CD4-positive, alpha-beta T cell (primary cell): ENCODE measurements at regions not wholly inside any gene's neighbourhood (a gene's known extent, or its start where the extent isn't known, plus 50 kb on each side); places are given as distances from the start of the nearest gene placed in this dataset.

Experiments
- ATAC-seq: fragments of 200-7000 bp; cut with Tn5 transposase; one replicate; pipeline ENCODE4 v1.10.0; 2022; ENCODE audit warnings: mild to moderate bottlenecking; ENCODE audit not compliant: poor library complexity
- CTCF ChIA-PET: fragments of 350-600 bp; sonication (Branson Sonifier 250); formaldehyde crosslinking; loops from one replicate; lab custom pipeline; 2021; ENCODE audit warnings: antibody characterized with exemption, inconsistent platforms; lab: Charles Lee
- POLR2A ChIA-PET: fragments of 350-600 bp; sonication (Branson Sonifier 250); formaldehyde crosslinking; loops from one replicate; lab custom pipeline; 2021; ENCODE audit warnings: antibody characterized with exemption, inconsistent platforms; lab: Charles Lee
- DNase-seq, 14 experiments: peaks; one replicate each; pipeline ENCODE4 v3.0.0-alpha.2; 2013 to 2020; ENCODE audit warnings: mixed read lengths in 2 of 14
- H3K27ac ChIP-seq, 2 donors: one replicate each; pipeline versions ENCODE4 v1.5.1 to v1.7.0; 2013; ENCODE audit warnings: low read length in 2 of 2, low read depth in 1 of 2, mild to moderate bottlenecking in 1 of 2
- H3K27me3 ChIP-seq, 2 experiments: 1 replicate in 1 of 2; 2 replicates in 1 of 2; pipeline versions ENCODE4 v1.6.1 to v1.7.0; 2013; ENCODE audit warnings: low read length in 2 of 2, control low read depth in 1 of 2, mild to moderate bottlenecking in 1 of 2, moderate library complexity in 1 of 2; ENCODE audit not compliant: insufficient read depth in 2 of 2, control insufficient read depth in 1 of 2
- H3K36me3 ChIP-seq: one replicate; pipeline ENCODE4 v1.6.1; 2013; ENCODE audit warnings: low read length, control low read depth; ENCODE audit not compliant: insufficient read depth
- H3K4me1 ChIP-seq: one replicate; pipeline ENCODE4 v1.6.1; 2013; ENCODE audit warnings: low read length, control low read depth; ENCODE audit not compliant: insufficient read depth
- H3K4me3 ChIP-seq: one replicate; pipeline ENCODE4 v1.5.1; 2013; ENCODE audit warnings: mild to moderate bottlenecking, low read length, moderate library complexity
- H3K9me3 ChIP-seq, 2 experiments: 1 replicate in 1 of 2; 2 replicates in 1 of 2; pipeline versions ENCODE4 v1.6.1 to v1.7.0; 2013; ENCODE audit warnings: low read length in 2 of 2, mild to moderate bottlenecking in 2 of 2, control low read depth in 1 of 2, moderate library complexity in 1 of 2; ENCODE audit not compliant: control insufficient read depth in 1 of 2, insufficient read depth in 1 of 2
- H3K27ac Mint-ChIP-seq: one replicate; pipeline ENCODE4 v1.8.0; 2020; ENCODE audit warnings: mixed read lengths
- H3K27me3 Mint-ChIP-seq: one replicate; pipeline ENCODE4 v1.8.0; 2021; ENCODE audit warnings: mixed read lengths
- H3K36me3 Mint-ChIP-seq: one replicate; pipeline ENCODE4 v1.8.0; 2021; ENCODE audit warnings: low read depth, mixed read lengths
- H3K4me1 Mint-ChIP-seq: one replicate; pipeline ENCODE4 v1.8.0; 2021; ENCODE audit warnings: low read depth, mixed read lengths
- H3K4me3 Mint-ChIP-seq: one replicate; pipeline ENCODE4 v1.8.0; 2020; ENCODE audit warnings: mild to moderate bottlenecking, mixed read lengths
- H3K9me3 Mint-ChIP-seq: one replicate; pipeline ENCODE4 v1.8.0; 2020; ENCODE audit warnings: mixed read lengths
- intact Hi-C, 2 experiments: fragments of 100-400 bp; cut with DNase I in 1 of 2; cut with micrococcal nuclease in 1 of 2; formaldehyde crosslinking; loops; one replicate each; pipeline versions ENCODE4 v1.15.1 to v1.9.0; 2023 to 2025; cut with DNase I, micrococcal nuclease
- TF ChIP-seq, protein P1 (sequence below): fragments of 200-600 bp; IDR thresholded peaks from one replicate; pipeline ENCODE4 v1.8.0; 2022; ENCODE audit warnings: antibody characterized with exemption, mild to moderate bottlenecking

DNA sequence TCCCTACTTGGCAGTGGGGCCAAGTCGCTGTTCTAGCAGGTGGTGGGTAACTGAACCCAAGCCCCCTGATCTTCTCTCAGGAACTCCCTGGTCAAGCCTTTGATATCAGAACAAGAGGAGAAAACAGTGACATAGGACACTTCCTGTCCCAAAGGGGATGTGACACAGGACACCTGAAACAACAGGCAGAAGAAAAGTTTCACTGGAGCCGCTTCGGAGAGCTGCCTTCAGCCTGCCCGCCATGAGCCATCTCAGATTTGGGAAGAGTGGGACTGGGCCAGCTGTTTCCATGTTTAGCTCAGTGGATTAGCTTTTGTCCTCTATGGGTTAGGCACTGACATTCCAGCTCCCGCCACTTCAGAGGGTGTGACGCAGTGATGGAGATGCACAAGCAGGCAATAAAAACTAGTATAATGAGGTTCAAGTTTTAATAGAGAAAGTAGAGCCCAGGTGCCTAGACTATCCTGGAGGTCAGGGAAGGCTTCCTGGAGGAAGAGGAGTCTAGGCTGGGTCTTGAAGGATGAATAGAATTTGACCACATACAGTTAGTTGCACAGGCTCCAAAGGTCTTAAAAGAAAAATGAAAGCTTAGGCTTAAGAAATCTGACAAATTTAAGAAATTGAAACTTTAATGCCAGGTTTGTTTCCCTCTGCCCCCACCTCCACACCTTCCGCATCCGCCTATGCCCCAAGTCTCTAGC, 104.1 kb upstream of the SPRY4 start:
- no peaks in the 10 kb centered on the region for H3K27me3 Mint-ChIP-seq
- ChIA-PET POLR2A (no interaction called here), CTCF (no interaction called here)
- DNase-seq, result no peak
- peaks cover 3% of the 10 kb centered on the region for H3K9me3 Mint-ChIP-seq
- H3K27ac ChIP-seq, result no peak overlapping the region
- H3K4me1 ChIP-seq, result peaks cover 62% of the 10 kb centered on the region
- H3K9me3 ChIP-seq, result no peaks in the 10 kb centered on the region
- H3K36me3 Mint-ChIP-seq, result no peaks in the 10 kb centered on the region
- H3K4me3 Mint-ChIP-seq, result no peak overlapping the region
- TF ChIP-seq, protein P1, sequence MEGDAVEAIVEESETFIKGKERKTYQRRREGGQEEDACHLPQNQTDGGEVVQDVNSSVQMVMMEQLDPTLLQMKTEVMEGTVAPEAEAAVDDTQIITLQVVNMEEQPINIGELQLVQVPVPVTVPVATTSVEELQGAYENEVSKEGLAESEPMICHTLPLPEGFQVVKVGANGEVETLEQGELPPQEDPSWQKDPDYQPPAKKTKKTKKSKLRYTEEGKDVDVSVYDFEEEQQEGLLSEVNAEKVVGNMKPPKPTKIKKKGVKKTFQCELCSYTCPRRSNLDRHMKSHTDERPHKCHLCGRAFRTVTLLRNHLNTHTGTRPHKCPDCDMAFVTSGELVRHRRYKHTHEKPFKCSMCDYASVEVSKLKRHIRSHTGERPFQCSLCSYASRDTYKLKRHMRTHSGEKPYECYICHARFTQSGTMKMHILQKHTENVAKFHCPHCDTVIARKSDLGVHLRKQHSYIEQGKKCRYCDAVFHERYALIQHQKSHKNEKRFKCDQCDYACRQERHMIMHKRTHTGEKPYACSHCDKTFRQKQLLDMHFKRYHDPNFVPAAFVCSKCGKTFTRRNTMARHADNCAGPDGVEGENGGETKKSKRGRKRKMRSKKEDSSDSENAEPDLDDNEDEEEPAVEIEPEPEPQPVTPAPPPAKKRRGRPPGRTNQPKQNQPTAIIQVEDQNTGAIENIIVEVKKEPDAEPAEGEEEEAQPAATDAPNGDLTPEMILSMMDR, result no peak
- H3K27ac Mint-ChIP-seq, result no peak overlapping the region
- H3K4me3 ChIP-seq, result no peak overlapping the region
- H3K36me3 ChIP-seq, result no peaks in the 10 kb centered on the region
- intact Hi-C loops, result loop anchor here in 1 of 2 experiments (10.0 kb wide), 1 partner anchor 104 kb away; the partner anchor contains the start of gene SPRY4
- H3K4me1 Mint-ChIP-seq, result peaks cover 65% of the 10 kb centered on the region
- ATAC-seq, result no peak
- no peaks in the 10 kb centered on the region for H3K27me3 ChIP-seq

DNA sequence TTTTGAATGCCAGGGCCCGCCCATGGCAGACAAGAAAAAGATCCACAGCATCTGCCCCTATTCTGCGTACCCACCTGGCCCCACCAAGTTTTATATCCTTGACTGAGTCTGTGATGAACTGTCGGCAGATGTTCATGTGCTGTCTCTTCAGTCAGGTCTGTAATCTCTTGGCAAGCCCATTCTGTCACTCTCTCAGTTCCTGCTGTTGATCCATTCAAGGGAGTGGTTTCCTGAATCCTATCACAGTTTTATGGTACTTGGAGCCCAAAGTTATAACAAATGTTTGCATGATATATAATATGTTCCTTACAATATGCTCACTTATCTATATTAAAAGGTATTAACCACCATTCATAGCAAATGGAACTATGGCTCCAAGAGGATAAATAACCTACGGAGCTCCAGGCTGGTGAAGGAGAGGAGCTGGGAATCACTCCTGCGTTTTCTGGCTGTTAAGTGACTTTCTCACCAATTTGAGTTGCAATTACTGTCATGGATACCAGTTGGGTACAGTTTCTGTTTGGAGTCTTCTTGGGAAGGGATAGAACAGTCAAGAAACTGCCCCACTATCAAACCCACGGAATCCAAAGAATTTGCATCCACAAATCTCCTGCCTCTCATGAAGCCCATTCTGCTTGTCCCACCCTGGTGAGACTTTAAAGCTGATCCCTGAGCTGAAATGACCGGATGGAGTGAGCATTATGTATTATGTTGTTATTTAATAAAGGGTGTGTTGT, 103.4 kb upstream of the SPRY4 start:
- intact Hi-C loops, result loop anchor here in 1 of 2 experiments (10.0 kb wide), 1 partner anchor 103 kb away; the partner anchor contains the start of gene SPRY4
- H3K9me3 ChIP-seq, result no peaks in the 10 kb centered on the region
- Mint-ChIP-seq H3K9me3 (peaks cover 3% of the 10 kb centered on the region), H3K4me3 (no peak overlapping the region), H3K27ac (no peak overlapping the region), H3K36me3 (no peaks in the 10 kb centered on the region), H3K4me1 (peaks cover 62% of the 10 kb centered on the region), H3K27me3 (no peaks in the 10 kb centered on the region)
- no peak overlapping the region for H3K4me3 ChIP-seq
- no peaks in the 10 kb centered on the region for H3K27me3 ChIP-seq
- TF ChIP-seq, protein P1, result no peak
- ChIA-PET POLR2A (no interaction called here), CTCF (no interaction called here)
- no peaks in the 10 kb centered on the region for H3K36me3 ChIP-seq
- H3K4me1 ChIP-seq, result peaks cover 54% of the 10 kb centered on the region
- no peak overlapping the region for H3K27ac ChIP-seq
- DNase-seq (no peak), ATAC-seq (no peak)

DNA sequence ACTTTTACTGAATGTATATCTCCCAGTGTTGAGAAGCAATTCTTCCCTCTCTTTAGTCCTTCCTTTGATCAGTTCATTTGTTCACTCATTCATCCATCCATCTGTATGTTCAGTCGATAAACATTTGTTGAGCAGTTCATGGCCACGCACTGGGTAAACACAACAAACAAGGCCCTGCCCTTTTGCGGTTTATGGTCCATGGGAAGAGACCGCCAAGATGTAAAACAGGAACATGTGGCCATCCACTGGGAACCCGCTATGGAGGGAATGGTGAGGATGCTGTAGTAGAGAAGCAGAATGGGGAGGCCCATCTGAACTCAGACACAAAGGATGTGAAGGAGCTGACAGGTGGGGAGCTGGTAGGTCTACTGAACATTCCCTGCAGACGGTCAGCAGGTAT, 102.7 kb upstream of the SPRY4 start:
- no peak overlapping the region for H3K27ac ChIP-seq
- Mint-ChIP-seq H3K27me3 (no peaks in the 10 kb centered on the region), H3K36me3 (no peaks in the 10 kb centered on the region), H3K4me1 (peaks cover 60% of the 10 kb centered on the region), H3K27ac (no peak overlapping the region), H3K9me3 (peaks cover 3% of the 10 kb centered on the region), H3K4me3 (no peak overlapping the region)
- POLR2A ChIA-PET, result no interaction called here
- ATAC-seq (no peak), DNase-seq (no peak)
- H3K36me3 ChIP-seq, result no peaks in the 10 kb centered on the region
- H3K4me3 ChIP-seq, result no peak overlapping the region
- CTCF ChIA-PET, result no interaction called here
- H3K9me3 ChIP-seq, result no peaks in the 10 kb centered on the region
- intact Hi-C loops, result loop anchor here in 1 of 2 experiments (10.0 kb wide), 1 partner anchor 103 kb away; the partner anchor contains the start of gene SPRY4
- peaks cover 52% of the 10 kb centered on the region for H3K4me1 ChIP-seq
- TF ChIP-seq, protein P1, result no peak
- no peaks in the 10 kb centered on the region for H3K27me3 ChIP-seq
